ENCODE measurements at regions not wholly inside any gene's neighbourhood (a gene's known extent, or its start where the extent isn't known, plus 50 kb on each side); places are given as distances from the start of the nearest gene placed in this dataset.

DNA sequence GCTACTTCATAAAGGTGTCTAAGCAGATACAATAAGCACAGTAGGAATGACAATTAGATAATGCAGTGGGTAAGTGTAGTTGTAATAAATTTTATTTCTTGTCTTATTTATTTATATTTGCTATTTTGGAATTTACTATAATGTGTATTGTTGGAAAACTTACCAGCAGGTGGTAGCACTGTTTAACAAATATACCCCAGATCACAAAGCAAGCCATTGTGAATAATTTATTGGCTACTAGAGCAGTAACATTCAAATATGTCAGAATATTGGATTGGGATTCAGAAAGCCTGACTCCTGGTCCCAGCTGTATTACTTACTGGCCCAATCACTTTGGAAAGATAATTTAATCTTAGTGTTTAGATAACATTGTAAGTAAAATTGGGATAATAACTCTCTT lies 78.0 kb downstream of the ISOC1 start:
- FAIRE-seq = no peak
- in situ Hi-C loops (cut with HindIII; ENCODE audit: extremely low pct_ligation_motif_present, low pct_unique_long_range_greater_than_20kb) (no loop called here), intact Hi-C loops (cut with micrococcal nuclease; ENCODE audit: unreplicated experiment) (loop anchor here (2.0 kb wide), 1 partner anchor 596 kb away; no protein-coding TSS in a partner anchor)
- Histone ChIP-seq H3K27me3 (ENCODE audit: control insufficient read depth in 1 of 2, insufficient read depth in 2 of 2, low read length in 2 of 2) (no peaks in the 10 kb centered on the region), H3K4me3 (replicated peaks in 1 of 3; ENCODE audit: insufficient read depth in 1 of 3, low read depth in 2 of 3, low read length in 3 of 3) (no peak overlapping the region), H3K4me2 (ENCODE audit: low read depth, low read length) (no peak overlapping the region), H3K9ac (ENCODE audit: insufficient read depth, low read depth, low read length) (no peak overlapping the region), H3K4me1 (ENCODE audit: insufficient read depth, low read length) (no peaks in the 10 kb centered on the region), H3K79me2 (ENCODE audit: insufficient read depth, low read length) (no peaks in the 10 kb centered on the region), H3K9me3 (ENCODE audit: low read length) (no peaks in the 10 kb centered on the region), H3K27ac (ENCODE audit: extremely low read length, insufficient read depth, low read length) (no peak overlapping the region), H3K36me3 (replicated peaks in 1 of 2; ENCODE audit: control insufficient read depth in 1 of 2, insufficient read depth in 2 of 2, low read length in 2 of 2) (no peaks in the 10 kb centered on the region), H4K20me1 (ENCODE audit: insufficient read depth, low read length) (no peaks in the 10 kb centered on the region), H2AFZ (ENCODE audit: low read length) (no peak overlapping the region)
- no TSS peak for BruUV-seq (replicated peaks)
- no peak for DNase-seq (ENCODE audit: low spot score)
- TF ChIP-seq ZNF781 (CRISPR knock-in tag; IDR thresholded peaks at IDR 0.05; ENCODE audit: borderline replicate concordance, not compliant biosample characterization) (no peak), ZMAT3 (CRISPR knock-in tag; conservative IDR thresholded peaks at IDR 0.05) (no peak)
- POLR2A ChIA-PET = no interaction called here
- CTCF ChIA-PET (ENCODE audit: low intra/inter-chr PET ratio, low total read pairs) = no interaction called here
- ATAC-seq = no peak

DNA sequence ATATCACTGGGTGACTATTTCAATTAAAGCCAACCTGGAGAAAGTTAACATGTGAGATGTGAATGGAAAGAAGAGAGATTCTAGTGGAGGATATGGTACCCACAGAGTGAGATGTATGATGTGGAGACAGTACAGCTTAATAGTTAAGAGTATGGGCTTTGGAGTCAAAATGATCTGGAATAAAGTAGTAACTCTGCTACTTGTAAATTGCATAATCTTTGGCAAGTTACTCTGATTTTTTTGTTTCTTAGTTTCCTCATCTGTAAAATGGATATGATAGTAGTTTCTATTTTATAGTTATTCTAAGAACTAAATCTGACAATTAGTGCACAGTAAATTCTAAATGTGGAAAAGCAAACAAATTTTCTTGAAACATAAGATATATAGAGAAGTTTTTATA lies 79.2 kb downstream of the ISOC1 start:
- Histone ChIP-seq H3K9me3 (ENCODE audit: low read length) (peaks cover 4% of the 10 kb centered on the region; the same call in 1 of the 2 replicates), H3K4me2 (ENCODE audit: low read depth, low read length) (no peak overlapping the region), H3K4me3 (replicated peaks in 1 of 3; ENCODE audit: insufficient read depth in 1 of 3, low read depth in 2 of 3, low read length in 3 of 3) (no peak overlapping the region), H3K9ac (ENCODE audit: insufficient read depth, low read depth, low read length) (no peak overlapping the region), H3K4me1 (ENCODE audit: insufficient read depth, low read length) (no peaks in the 10 kb centered on the region), H3K79me2 (ENCODE audit: insufficient read depth, low read length) (no peaks in the 10 kb centered on the region), H3K27ac (ENCODE audit: extremely low read length, insufficient read depth, low read length) (no peak overlapping the region), H2AFZ (ENCODE audit: low read length) (no peak overlapping the region), H4K20me1 (ENCODE audit: insufficient read depth, low read length) (no peaks in the 10 kb centered on the region), H3K27me3 (ENCODE audit: control insufficient read depth in 1 of 2, insufficient read depth in 2 of 2, low read length in 2 of 2) (no peaks in the 10 kb centered on the region), H3K36me3 (replicated peaks in 1 of 2; ENCODE audit: control insufficient read depth in 1 of 2, insufficient read depth in 2 of 2, low read length in 2 of 2) (no peaks in the 10 kb centered on the region)
- DNase-seq (ENCODE audit: low spot score) (no peak), ATAC-seq (no peak), FAIRE-seq (no peak)
- in situ Hi-C loops (cut with HindIII; ENCODE audit: extremely low pct_ligation_motif_present, low pct_unique_long_range_greater_than_20kb) (no loop called here), intact Hi-C loops (cut with micrococcal nuclease; ENCODE audit: unreplicated experiment) (loop anchor here (2.0 kb wide), 1 partner anchor 595 kb away; no protein-coding TSS in a partner anchor)
- ChIA-PET CTCF (ENCODE audit: low intra/inter-chr PET ratio, low total read pairs) (no interaction called here), POLR2A (no interaction called here)
- BruUV-seq (replicated peaks) = no TSS peak
- no peak for TF ChIP-seq CBX1 (IDR thresholded peaks at IDR 0.05; ENCODE audit: low read depth)

DNA sequence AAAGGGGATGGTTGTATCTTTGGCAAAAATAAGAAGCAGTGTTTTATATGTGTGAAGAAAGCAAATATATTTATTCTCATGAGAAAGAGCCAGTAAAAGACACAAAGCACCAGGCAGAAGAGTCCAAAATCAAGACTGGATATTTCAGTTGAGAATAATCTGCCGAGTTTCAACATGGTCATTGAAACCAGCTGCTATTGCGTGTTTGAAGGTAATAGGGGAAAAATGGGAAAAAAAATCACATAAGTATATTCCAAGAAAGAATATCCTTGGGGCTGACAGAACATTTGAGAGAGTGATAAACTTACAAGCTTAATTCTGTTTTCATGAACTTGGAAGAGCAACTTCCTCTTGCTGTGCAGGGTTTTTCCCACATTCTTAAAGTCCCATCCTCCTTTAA lies 79.9 kb downstream of the ISOC1 start:
- DNase-seq (ENCODE audit: low spot score) (no peak), ATAC-seq (no peak), FAIRE-seq (no peak)
- ChIA-PET POLR2A (no interaction called here), CTCF (ENCODE audit: low intra/inter-chr PET ratio, low total read pairs) (no interaction called here)
- Histone ChIP-seq H2AFZ (ENCODE audit: low read length) (no peak overlapping the region), H3K9ac (ENCODE audit: insufficient read depth, low read depth, low read length) (no peak overlapping the region), H3K27ac (ENCODE audit: extremely low read length, insufficient read depth, low read length) (no peak overlapping the region), H3K4me3 (replicated peaks in 1 of 3; ENCODE audit: insufficient read depth in 1 of 3, low read depth in 2 of 3, low read length in 3 of 3) (no peak overlapping the region), H4K20me1 (ENCODE audit: insufficient read depth, low read length) (no peaks in the 10 kb centered on the region), H3K36me3 (replicated peaks in 1 of 2; ENCODE audit: control insufficient read depth in 1 of 2, insufficient read depth in 2 of 2, low read length in 2 of 2) (no peaks in the 10 kb centered on the region), H3K9me3 (ENCODE audit: low read length) (peaks cover 4% of the 10 kb centered on the region; the same call in 1 of the 2 replicates), H3K27me3 (ENCODE audit: control insufficient read depth in 1 of 2, insufficient read depth in 2 of 2, low read length in 2 of 2) (no peaks in the 10 kb centered on the region), H3K4me1 (ENCODE audit: insufficient read depth, low read length) (no peaks in the 10 kb centered on the region), H3K4me2 (ENCODE audit: low read depth, low read length) (no peak overlapping the region), H3K79me2 (ENCODE audit: insufficient read depth, low read length) (no peaks in the 10 kb centered on the region)
- no TSS peak for BruUV-seq (replicated peaks)
- 33% methylated on average over 2 of the region's 2 CpGs for WGBS (ENCODE audit: low lambda C conversion rate)
- intact Hi-C loops (cut with micrococcal nuclease; ENCODE audit: unreplicated experiment) = no loop called here
- TF ChIP-seq NONO (IDR thresholded peaks at IDR 0.05) (no peak), NONO (CRISPR knock-in tag; conservative IDR thresholded peaks at IDR 0.05) (no peak), ZMAT3 (CRISPR knock-in tag; conservative IDR thresholded peaks at IDR 0.05) (no peak), ZNF20 (CRISPR knock-in tag; IDR thresholded peaks at IDR 0.05) (no peak)
- TF ChIP-seq, protein P1, sequence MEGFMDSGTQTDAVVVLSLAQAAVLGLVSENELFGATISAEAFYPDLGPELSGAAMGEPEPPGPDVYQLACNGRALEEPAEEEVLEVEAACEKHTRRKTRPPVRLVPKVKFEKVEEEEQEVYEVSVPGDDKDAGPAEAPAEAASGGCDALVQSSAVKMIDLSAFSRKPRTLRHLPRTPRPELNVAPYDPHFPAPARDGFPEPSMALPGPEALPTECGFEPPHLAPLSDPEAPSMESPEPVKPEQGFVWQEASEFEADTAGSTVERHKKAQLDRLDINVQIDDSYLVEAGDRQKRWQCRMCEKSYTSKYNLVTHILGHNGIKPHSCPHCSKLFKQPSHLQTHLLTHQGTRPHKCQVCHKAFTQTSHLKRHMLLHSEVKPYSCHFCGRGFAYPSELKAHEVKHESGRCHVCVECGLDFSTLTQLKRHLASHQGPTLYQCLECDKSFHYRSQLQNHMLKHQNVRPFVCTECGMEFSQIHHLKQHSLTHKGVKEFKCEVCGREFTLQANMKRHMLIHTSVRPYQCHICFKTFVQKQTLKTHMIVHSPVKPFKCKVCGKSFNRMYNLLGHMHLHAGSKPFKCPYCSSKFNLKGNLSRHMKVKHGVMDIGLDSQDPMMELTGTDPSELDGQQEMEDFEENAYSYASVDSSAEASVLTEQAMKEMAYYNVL (CRISPR knock-in tag; IDR thresholded peaks at IDR 0.05; ENCODE audit: borderline replicate concordance) = no peak
- in situ Hi-C loops (cut with HindIII; ENCODE audit: extremely low pct_ligation_motif_present, low pct_unique_long_range_greater_than_20kb) = no loop called here

Data from HepG2 (cell line).